ENCODE measurements at regions not wholly inside any gene's neighbourhood (a gene's known extent, or its start where the extent isn't known, plus 50 kb on each side); places are given as distances from the start of the nearest gene placed in this dataset.
A peak's percentile ranks its signal among the peaks of the same experiment; 100 is the strongest.

GRCh38 chr4:159736411-159736810 lies 633.5 kb downstream of the RAPGEF2 start:
- H3K4me3 Mint-ChIP-seq = no peak overlapping the region
- no peaks in the 10 kb centered on the region for H3K36me3 Mint-ChIP-seq
- peaks cover 11% of the 10 kb centered on the region for H3K9me3 Mint-ChIP-seq
- no peak overlapping the region for H3K27ac Mint-ChIP-seq
- DNase-seq (ENCODE audit: low spot score in 2 of 2) = no peak
- no peaks in the 10 kb centered on the region for H3K4me1 Mint-ChIP-seq
- no peak for ATAC-seq

GRCh38 chr4:159743971-159744370 lies 641.1 kb downstream of the RAPGEF2 start:
- Mint-ChIP-seq H3K27ac (no peak overlapping the region), H3K4me1 (no peaks in the 10 kb centered on the region), H3K4me3 (no peak overlapping the region), H3K9me3 (peaks cover 18% of the 10 kb centered on the region), H3K36me3 (no peaks in the 10 kb centered on the region)
- no peak for DNase-seq (ENCODE audit: low spot score in 2 of 2)
- no peak for ATAC-seq

- no peaks in the 10 kb centered on the region for H3K4me1 Mint-ChIP-seq
- no peak overlapping the region for H3K4me3 Mint-ChIP-seq
- peak; percentile 46 for ATAC-seq
- DNase-seq (ENCODE audit: low spot score in 2 of 2) = no peak
- H3K36me3 Mint-ChIP-seq = no peaks in the 10 kb centered on the region
- no peak overlapping the region for H3K27ac Mint-ChIP-seq
- peaks cover 11% of the 10 kb centered on the region for H3K9me3 Mint-ChIP-seq
Measured at GRCh38 chr4:159747983-159748382, 645.1 kb downstream of the RAPGEF2 start.

GRCh38 chr4:159748834-159749444 lies 646.1 kb downstream of the RAPGEF2 start:
- Mint-ChIP-seq H3K27ac (no peak overlapping the region), H3K4me1 (no peaks in the 10 kb centered on the region), H3K4me3 (no peak overlapping the region), H3K36me3 (no peaks in the 10 kb centered on the region), H3K9me3 (peaks cover 9% of the 10 kb centered on the region)
- DNase-seq (ENCODE audit: low spot score in 2 of 2) (no peak), ATAC-seq (no peak)

GRCh38 chr4:159757499-159757898 lies 654.6 kb downstream of the RAPGEF2 start:
- Mint-ChIP-seq H3K4me1 (no peaks in the 10 kb centered on the region), H3K27ac (no peak overlapping the region), H3K4me3 (no peak overlapping the region), H3K9me3 (peaks cover 10% of the 10 kb centered on the region), H3K36me3 (no peaks in the 10 kb centered on the region)
- no peak for ATAC-seq
- no peak for DNase-seq (ENCODE audit: low spot score in 2 of 2)

- no peak for ATAC-seq
Measured at GRCh38 chr4:159758061-159758460, 655.2 kb downstream of the RAPGEF2 start.

GRCh38 chr4:159762672-159763071 lies 659.8 kb downstream of the RAPGEF2 start:
- peaks cover 2% of the 10 kb centered on the region for H3K9me3 Mint-ChIP-seq
- H3K4me3 Mint-ChIP-seq = no peak overlapping the region
- no peaks in the 10 kb centered on the region for H3K4me1 Mint-ChIP-seq
- no peaks in the 10 kb centered on the region for H3K36me3 Mint-ChIP-seq
- ATAC-seq (no peak), DNase-seq (ENCODE audit: low spot score in 2 of 2) (no peak)
- no peak overlapping the region for H3K27ac Mint-ChIP-seq

More at GRCh38 chr4:159758061-159758460, 655.2 kb downstream of the RAPGEF2 start:
- Mint-ChIP-seq H3K27ac (no peak overlapping the region), H3K4me3 (no peak overlapping the region), H3K4me1 (no peaks in the 10 kb centered on the region), H3K36me3 (no peaks in the 10 kb centered on the region), H3K9me3 (peaks cover 10% of the 10 kb centered on the region)
- no peak for DNase-seq (ENCODE audit: low spot score in 2 of 2)

- no peak for DNase-seq (ENCODE audit: low spot score in 2 of 2)
- no peak overlapping the region for H3K27ac Mint-ChIP-seq
- H3K36me3 Mint-ChIP-seq = no peaks in the 10 kb centered on the region
- ATAC-seq = no peak
- H3K4me1 Mint-ChIP-seq = no peaks in the 10 kb centered on the region
- H3K9me3 Mint-ChIP-seq = peaks cover 5% of the 10 kb centered on the region
- H3K4me3 Mint-ChIP-seq = no peak overlapping the region
Measured at GRCh38 chr4:159764343-159764952, 661.6 kb downstream of the RAPGEF2 start.

- H3K27ac Mint-ChIP-seq = no peak overlapping the region
- no peaks in the 10 kb centered on the region for H3K4me1 Mint-ChIP-seq
- H3K9me3 Mint-ChIP-seq = peaks cover 5% of the 10 kb centered on the region
- no peak overlapping the region for H3K4me3 Mint-ChIP-seq
- no peak for DNase-seq (ENCODE audit: low spot score in 2 of 2)
- no peak for ATAC-seq
- H3K36me3 Mint-ChIP-seq = no peaks in the 10 kb centered on the region
Measured at GRCh38 chr4:159765382-159765781, 662.5 kb downstream of the RAPGEF2 start.

GRCh38 chr4:159766241-159766640 lies 663.4 kb downstream of the RAPGEF2 start:
- DNase-seq (ENCODE audit: low spot score in 2 of 2) (no peak), ATAC-seq (no peak)
- no peak overlapping the region for H3K27ac Mint-ChIP-seq
- no peak overlapping the region for H3K4me3 Mint-ChIP-seq
- H3K9me3 Mint-ChIP-seq = peaks cover 8% of the 10 kb centered on the region
- H3K4me1 Mint-ChIP-seq = no peaks in the 10 kb centered on the region
- no peaks in the 10 kb centered on the region for H3K36me3 Mint-ChIP-seq

- DNase-seq (ENCODE audit: low spot score in 2 of 2) (no peak), ATAC-seq (no peak)
- Mint-ChIP-seq H3K4me1 (no peaks in the 10 kb centered on the region), H3K4me3 (no peak overlapping the region), H3K9me3 (peaks cover 8% of the 10 kb centered on the region), H3K36me3 (no peaks in the 10 kb centered on the region), H3K27ac (no peak overlapping the region)
Measured at GRCh38 chr4:159767406-159767805, 664.5 kb downstream of the RAPGEF2 start.

GRCh38 chr4:159768016-159768415 lies 665.1 kb downstream of the RAPGEF2 start:
- Mint-ChIP-seq H3K36me3 (no peaks in the 10 kb centered on the region), H3K9me3 (peaks cover 8% of the 10 kb centered on the region), H3K4me3 (no peak overlapping the region), H3K27ac (no peak overlapping the region), H3K4me1 (no peaks in the 10 kb centered on the region)
- ATAC-seq (no peak), DNase-seq (ENCODE audit: low spot score in 2 of 2) (no peak)

- Mint-ChIP-seq H3K4me3 (no peak overlapping the region), H3K4me1 (no peaks in the 10 kb centered on the region), H3K9me3 (peaks cover 14% of the 10 kb centered on the region), H3K36me3 (no peaks in the 10 kb centered on the region), H3K27ac (no peak overlapping the region)
- no peak for DNase-seq (ENCODE audit: low spot score in 2 of 2)
- ATAC-seq = no peak
Measured at GRCh38 chr4:159770401-159770800, 667.5 kb downstream of the RAPGEF2 start.

- Mint-ChIP-seq H3K4me1 (no peaks in the 10 kb centered on the region), H3K4me3 (no peak overlapping the region), H3K36me3 (no peaks in the 10 kb centered on the region), H3K9me3 (peaks cover 14% of the 10 kb centered on the region), H3K27ac (no peak overlapping the region)
- DNase-seq (ENCODE audit: low spot score in 2 of 2) (no peak), ATAC-seq (no peak)
Measured at GRCh38 chr4:159770969-159771368, 668.1 kb downstream of the RAPGEF2 start.

GRCh38 chr4:159776961-159777360 lies 674.1 kb downstream of the RAPGEF2 start:
- Mint-ChIP-seq H3K4me1 (no peaks in the 10 kb centered on the region), H3K27ac (no peak overlapping the region), H3K36me3 (no peaks in the 10 kb centered on the region), H3K9me3 (peaks cover 9% of the 10 kb centered on the region), H3K4me3 (no peak overlapping the region)
- ATAC-seq (no peak), DNase-seq (ENCODE audit: low spot score in 2 of 2) (no peak)

GRCh38 chr4:159777689-159778088 lies 674.8 kb downstream of the RAPGEF2 start:
- Mint-ChIP-seq H3K4me1 (no peaks in the 10 kb centered on the region), H3K9me3 (peaks cover 9% of the 10 kb centered on the region), H3K4me3 (no peak overlapping the region), H3K36me3 (no peaks in the 10 kb centered on the region), H3K27ac (no peak overlapping the region)
- DNase-seq (ENCODE audit: low spot score in 2 of 2) (no peak), ATAC-seq (no peak)
